Liver (tissue), 3 donors: ENCODE measurements at regions not wholly inside any gene's neighbourhood (a gene's known extent, or its start where the extent isn't known, plus 50 kb on each side); places are given as distances from the start of the nearest gene placed in this dataset.

ENCODE experiments used
- ATF3 ChIP-seq: IDR thresholded peaks from 2 replicates; pipeline ENCODE4 v1.6.1; 2016; ENCODE audit warnings: antibody characterized with exemption
- CTCF ChIP-seq: fragments of 150-350 bp; IDR thresholded peaks from 2 replicates; pipeline ENCODE4 v1.5.1; 2017; ENCODE audit warnings: improper control_type of control experiment, low read depth, low read length; ENCODE audit not compliant: missing input control
- EGR1 ChIP-seq, 2 donors: IDR thresholded peaks; 2 replicates each; pipeline ENCODE4 v1.6.1; 2016 to 2018; ENCODE audit warnings: antibody characterized with exemption in 2 of 2, low read depth in 2 of 2
- FOXA1 ChIP-seq: IDR thresholded peaks from 2 replicates; pipeline ENCODE4 v1.6.1; 2016; ENCODE audit warnings: antibody characterized with exemption
- GABPA ChIP-seq, 2 donors: IDR thresholded peaks in 1 of 2; conservative IDR thresholded peaks in 1 of 2; 2 replicates each; pipeline ENCODE4 v1.6.1; 2016; ENCODE audit warnings: antibody characterized with exemption in 2 of 2, mild to moderate bottlenecking in 1 of 2, moderate library complexity in 1 of 2
- NR2F2 ChIP-seq: IDR thresholded peaks from 2 replicates; pipeline ENCODE4 v1.6.1; 2016; ENCODE audit warnings: antibody characterized with exemption
- RAD21 ChIP-seq, 2 donors: IDR thresholded peaks; 2 replicates each; pipeline ENCODE4 v1.6.1; 2016; ENCODE audit warnings: antibody characterized with exemption in 2 of 2, mild to moderate bottlenecking in 2 of 2
- SP1 ChIP-seq: IDR thresholded peaks from 2 replicates; pipeline ENCODE4 v1.6.1; 2018; ENCODE audit warnings: antibody characterized with exemption, mild to moderate bottlenecking
- TAF1 ChIP-seq: conservative IDR thresholded peaks from 2 replicates; pipeline ENCODE4 v1.6.1; 2016; ENCODE audit warnings: antibody characterized with exemption, mild to moderate bottlenecking
- TF ChIP-seq, protein P1 (sequence below): IDR thresholded peaks from 2 replicates; pipeline ENCODE4 v1.6.1; 2016; ENCODE audit warnings: antibody characterized with exemption, mild to moderate bottlenecking
- donor health status: healthy.
- donor health status: healthy.

DNA sequence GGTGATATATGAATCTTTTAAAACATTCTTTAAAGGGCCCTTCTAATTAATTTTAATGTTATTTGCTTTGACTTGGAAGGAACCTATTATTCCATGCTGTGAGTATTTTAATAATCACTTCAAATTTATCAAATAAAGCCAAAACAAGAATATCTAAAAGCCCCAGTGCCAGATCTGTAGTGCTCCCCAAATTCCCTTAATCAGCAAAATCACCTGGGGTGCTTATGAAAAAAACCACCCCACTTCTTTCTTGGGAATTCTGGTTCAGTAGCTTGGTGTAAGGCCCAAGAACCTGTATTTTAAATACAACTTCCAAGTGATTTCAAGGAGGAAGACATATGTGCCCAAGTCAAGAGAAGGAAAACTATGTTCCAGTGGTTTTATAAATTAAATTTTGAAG is 202.4 kb upstream of the OSR1 start:
- TF ChIP-seq ATF3 (no peak), FOXA1 (no peak), CTCF (no peak), SP1 (no peak), EGR1 (IDR thresholded peaks at IDR 0.05; ENCODE audit: low read depth in 2 of 2) (no peak), NR2F2 (no peak), RAD21 (IDR thresholded peaks at IDR 0.05) (no peak), GABPA (IDR thresholded peaks at IDR 0.05 in 1 of 2, conservative IDR thresholded peaks at IDR 0.05 in 1 of 2) (no peak), TAF1 (no peak)
- TF ChIP-seq, protein P1, sequence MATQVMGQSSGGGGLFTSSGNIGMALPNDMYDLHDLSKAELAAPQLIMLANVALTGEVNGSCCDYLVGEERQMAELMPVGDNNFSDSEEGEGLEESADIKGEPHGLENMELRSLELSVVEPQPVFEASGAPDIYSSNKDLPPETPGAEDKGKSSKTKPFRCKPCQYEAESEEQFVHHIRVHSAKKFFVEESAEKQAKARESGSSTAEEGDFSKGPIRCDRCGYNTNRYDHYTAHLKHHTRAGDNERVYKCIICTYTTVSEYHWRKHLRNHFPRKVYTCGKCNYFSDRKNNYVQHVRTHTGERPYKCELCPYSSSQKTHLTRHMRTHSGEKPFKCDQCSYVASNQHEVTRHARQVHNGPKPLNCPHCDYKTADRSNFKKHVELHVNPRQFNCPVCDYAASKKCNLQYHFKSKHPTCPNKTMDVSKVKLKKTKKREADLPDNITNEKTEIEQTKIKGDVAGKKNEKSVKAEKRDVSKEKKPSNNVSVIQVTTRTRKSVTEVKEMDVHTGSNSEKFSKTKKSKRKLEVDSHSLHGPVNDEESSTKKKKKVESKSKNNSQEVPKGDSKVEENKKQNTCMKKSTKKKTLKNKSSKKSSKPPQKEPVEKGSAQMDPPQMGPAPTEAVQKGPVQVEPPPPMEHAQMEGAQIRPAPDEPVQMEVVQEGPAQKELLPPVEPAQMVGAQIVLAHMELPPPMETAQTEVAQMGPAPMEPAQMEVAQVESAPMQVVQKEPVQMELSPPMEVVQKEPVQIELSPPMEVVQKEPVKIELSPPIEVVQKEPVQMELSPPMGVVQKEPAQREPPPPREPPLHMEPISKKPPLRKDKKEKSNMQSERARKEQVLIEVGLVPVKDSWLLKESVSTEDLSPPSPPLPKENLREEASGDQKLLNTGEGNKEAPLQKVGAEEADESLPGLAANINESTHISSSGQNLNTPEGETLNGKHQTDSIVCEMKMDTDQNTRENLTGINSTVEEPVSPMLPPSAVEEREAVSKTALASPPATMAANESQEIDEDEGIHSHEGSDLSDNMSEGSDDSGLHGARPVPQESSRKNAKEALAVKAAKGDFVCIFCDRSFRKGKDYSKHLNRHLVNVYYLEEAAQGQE: no peak
